Kidney epithelial cell (primary cell): ENCODE measurements at regions not wholly inside any gene's neighbourhood (a gene's known extent, or its start where the extent isn't known, plus 50 kb on each side); places are given as distances from the start of the nearest gene placed in this dataset.

Source experiments
- DNase-seq: peaks from one replicate; pipeline ENCODE4 v3.0.0-alpha.2; 2010; ENCODE audit warnings: low read depth
- H3K27me3 ChIP-seq: 2 replicates; pipeline ENCODE4 v1.6.0; 2011; ENCODE audit warnings: low read length; ENCODE audit not compliant: control insufficient read depth, insufficient read depth
- H3K36me3 ChIP-seq: 2 replicates; pipeline ENCODE4 v1.5.1; 2011; ENCODE audit warnings: low read length; ENCODE audit not compliant: control insufficient read depth, insufficient read depth
- H3K4me3 ChIP-seq: 2 replicates; pipeline ENCODE4 v1.5.1; 2011; ENCODE audit warnings: low read depth, mild to moderate bottlenecking, control low read depth, low read length
- TF ChIP-seq, protein P1 (sequence below): IDR thresholded peaks from 2 replicates; pipeline ENCODE4 v1.5.1; 2011; ENCODE audit warnings: mild to moderate bottlenecking, moderate library complexity, low read length, control low read depth, inconsistent platforms; ENCODE audit not compliant: insufficient read depth, poor library complexity, severe bottlenecking

DNA sequence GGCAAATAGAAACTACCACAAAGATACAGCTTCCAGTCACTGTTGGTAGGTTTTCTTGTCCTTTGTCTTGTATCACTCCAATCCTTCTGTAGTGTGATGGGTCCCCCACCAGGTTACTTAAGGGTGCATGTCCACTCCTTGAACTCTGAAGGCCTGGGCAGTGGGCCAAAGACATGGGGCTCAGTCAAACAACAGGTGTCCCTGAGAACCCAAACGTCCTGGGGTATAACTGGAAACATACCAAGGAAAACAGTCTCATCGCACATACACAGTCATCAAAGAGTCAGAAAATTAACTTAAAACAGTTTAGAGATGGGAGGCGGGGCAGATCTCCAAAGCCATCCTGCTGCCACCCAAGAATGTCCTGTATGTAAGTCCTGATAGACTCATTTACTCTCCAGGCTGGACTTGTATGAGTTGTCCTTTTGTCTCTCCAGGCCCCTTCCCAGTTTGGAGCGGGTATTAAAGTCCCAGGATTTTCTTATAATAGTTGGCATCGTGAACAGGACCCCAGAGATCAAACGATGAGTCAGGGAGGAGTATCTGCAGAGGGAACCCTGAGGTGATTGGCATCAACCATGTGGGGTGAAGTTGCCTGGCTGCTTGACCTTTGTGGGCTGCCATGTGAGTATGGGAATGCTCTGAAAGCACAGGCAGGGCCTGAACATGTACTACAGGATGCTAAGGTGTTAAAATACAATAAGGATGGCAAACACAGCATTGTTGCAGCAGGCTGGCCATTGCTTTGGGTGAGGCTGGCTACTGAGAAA lies 613.2 kb upstream of the KLF12 start:
- no peaks in the 10 kb centered on the region for H3K27me3 ChIP-seq
- H3K4me3 ChIP-seq: no peak overlapping the region
- no peaks in the 10 kb centered on the region for H3K36me3 ChIP-seq
- TF ChIP-seq, protein P1, sequence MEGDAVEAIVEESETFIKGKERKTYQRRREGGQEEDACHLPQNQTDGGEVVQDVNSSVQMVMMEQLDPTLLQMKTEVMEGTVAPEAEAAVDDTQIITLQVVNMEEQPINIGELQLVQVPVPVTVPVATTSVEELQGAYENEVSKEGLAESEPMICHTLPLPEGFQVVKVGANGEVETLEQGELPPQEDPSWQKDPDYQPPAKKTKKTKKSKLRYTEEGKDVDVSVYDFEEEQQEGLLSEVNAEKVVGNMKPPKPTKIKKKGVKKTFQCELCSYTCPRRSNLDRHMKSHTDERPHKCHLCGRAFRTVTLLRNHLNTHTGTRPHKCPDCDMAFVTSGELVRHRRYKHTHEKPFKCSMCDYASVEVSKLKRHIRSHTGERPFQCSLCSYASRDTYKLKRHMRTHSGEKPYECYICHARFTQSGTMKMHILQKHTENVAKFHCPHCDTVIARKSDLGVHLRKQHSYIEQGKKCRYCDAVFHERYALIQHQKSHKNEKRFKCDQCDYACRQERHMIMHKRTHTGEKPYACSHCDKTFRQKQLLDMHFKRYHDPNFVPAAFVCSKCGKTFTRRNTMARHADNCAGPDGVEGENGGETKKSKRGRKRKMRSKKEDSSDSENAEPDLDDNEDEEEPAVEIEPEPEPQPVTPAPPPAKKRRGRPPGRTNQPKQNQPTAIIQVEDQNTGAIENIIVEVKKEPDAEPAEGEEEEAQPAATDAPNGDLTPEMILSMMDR: no peak
- no peak for DNase-seq

DNA sequence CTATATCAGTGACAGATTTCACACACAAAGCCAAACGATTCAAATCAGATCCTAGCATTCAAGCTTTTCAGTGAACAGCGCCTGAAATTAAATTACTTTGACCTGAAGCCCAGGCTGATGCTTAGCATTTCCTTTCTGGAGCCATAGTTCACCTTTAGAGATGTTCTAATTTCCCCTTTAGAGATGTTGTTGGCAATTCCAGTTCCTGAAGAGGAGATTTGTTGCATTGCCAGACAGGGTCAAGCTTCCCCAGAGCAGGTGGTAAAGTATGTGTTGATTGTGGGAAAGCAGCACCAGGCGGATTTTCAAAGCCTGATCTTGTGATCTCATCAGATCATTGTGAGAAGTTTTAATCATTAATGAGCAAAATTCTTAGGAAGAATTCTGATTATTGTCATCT lies 609.8 kb upstream of the KLF12 start:
- H3K4me3 ChIP-seq: no peak overlapping the region
- TF ChIP-seq, protein P1: no peak
- no peaks in the 10 kb centered on the region for H3K27me3 ChIP-seq
- no peak for DNase-seq
- H3K36me3 ChIP-seq: no peaks in the 10 kb centered on the region

DNA sequence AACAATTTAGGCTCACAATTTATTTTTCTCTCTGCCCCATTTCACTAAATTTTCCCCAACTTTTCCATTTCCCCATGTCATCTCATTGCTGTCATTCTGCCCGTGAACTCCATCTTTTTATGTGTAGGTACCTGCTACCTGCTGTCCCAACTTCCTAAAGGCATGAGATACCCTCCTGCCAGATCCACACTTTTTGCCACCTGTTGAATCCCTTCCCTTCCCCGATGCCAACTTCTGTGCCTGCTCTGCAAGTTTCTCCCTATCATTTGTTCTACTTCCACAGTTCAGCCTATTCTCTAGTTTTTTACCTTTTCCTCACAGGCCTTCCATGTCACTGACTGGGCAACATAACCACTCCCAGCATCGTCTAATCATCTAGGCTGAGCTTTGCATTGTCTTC lies 607.5 kb upstream of the KLF12 start:
- no peaks in the 10 kb centered on the region for H3K36me3 ChIP-seq
- TF ChIP-seq, protein P1: no peak
- no peak for DNase-seq
- no peak overlapping the region for H3K4me3 ChIP-seq
- no peaks in the 10 kb centered on the region for H3K27me3 ChIP-seq

DNA sequence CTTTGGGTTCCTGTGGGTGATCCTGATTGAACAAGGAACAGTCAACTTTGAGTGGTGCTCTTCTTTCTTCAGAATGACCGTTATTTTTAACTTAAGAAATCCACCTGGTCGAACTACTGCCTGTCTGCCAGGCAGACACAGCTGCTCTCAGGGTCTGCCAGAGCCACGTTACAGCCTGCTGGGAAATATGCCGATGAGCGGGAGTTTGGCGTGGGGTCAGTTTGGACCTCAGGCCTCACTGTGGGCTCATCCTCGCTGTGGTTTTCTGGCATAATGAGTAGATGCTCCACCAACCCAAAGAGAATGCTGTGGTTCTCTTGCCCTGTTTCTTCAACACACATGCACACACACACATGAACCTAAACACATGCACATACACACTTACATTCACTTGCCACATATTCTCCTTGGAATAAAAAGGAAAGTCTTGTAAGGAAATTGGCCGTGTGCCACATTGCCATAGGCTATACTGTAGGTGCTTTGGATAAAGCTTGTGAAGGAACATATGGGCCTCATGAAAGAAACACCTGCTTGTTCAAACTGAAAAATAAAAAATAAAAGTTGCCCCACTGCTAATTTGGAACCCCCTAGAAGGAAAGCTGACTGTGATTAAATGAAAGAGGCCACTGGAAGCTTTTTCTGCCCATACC lies 598.7 kb upstream of the KLF12 start:
- Histone ChIP-seq H3K36me3 (no peaks in the 10 kb centered on the region), H3K4me3 (no peak overlapping the region), H3K27me3 (no peaks in the 10 kb centered on the region)
- TF ChIP-seq, protein P1: no peak
- no peak for DNase-seq

DNA sequence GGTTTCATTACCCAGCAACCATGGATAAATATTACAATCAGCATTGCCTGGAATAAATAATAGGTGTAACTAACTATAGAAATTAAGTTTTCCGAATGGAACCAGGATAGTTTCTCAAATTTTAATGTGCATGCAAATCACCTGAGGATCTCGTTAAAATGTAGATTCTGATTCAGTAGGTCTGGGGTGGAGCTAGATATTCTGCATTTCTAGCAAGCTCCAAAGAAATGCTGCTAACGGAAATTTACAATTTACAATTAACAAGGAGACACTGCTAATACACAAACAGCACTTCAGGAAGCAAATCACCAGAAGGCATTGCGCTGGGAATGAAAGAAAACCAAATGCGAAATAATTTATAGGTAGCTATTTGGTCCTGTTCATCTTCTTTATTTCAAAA lies 597.5 kb upstream of the KLF12 start:
- no peak for DNase-seq
- Histone ChIP-seq H3K4me3 (no peak overlapping the region), H3K36me3 (no peaks in the 10 kb centered on the region), H3K27me3 (no peaks in the 10 kb centered on the region)
- TF ChIP-seq, protein P1: no peak
